K562 (cell line): ENCODE measurements at regions not wholly inside any gene's neighbourhood (a gene's known extent, or its start where the extent isn't known, plus 50 kb on each side); places are given as distances from the start of the nearest gene placed in this dataset.

Source experiments
- ATAC-seq: fragments of 200-7000 bp; cut with Tn5 transposase; 3 replicates; pipeline ENCODE4 v1.9.1; 2020; ENCODE audit warnings: moderate library complexity
- BruUV-seq: library from RNA; stranded (reverse); fragments of 400-500 nt; replicated peaks from 2 replicates; lab custom pipeline; 2021; lab: Mats Ljungman, UMichigan
- CTCF ChIA-PET: fragments of 300-600 bp; formaldehyde crosslinking; extraction: SDS; loops from one replicate; lab custom pipeline; 2021; ENCODE audit warnings: low intra/inter-chr PET ratio; lab: Yijun Ruan, JAX
- POLR2A ChIA-PET: fragments of 300-600, 350-650 bp; sonication (Branson Sonifier 250); formaldehyde crosslinking; extraction: SDS; loops from one replicate; lab custom pipeline; 2021; ENCODE audit warnings: antibody characterized with exemption, inconsistent platforms; lab: Yijun Ruan, JAX
- DNase-seq, 4 experiments: peaks; one replicate each; pipeline versions ENCODE4 v3.0.0 to v3.0.0-alpha.2; 2011 to 2018; ENCODE audit warnings: low spot score in 3 of 4, mixed read lengths in 3 of 4; ENCODE audit errors: extremely low read depth in 1 of 4
- FAIRE-seq: peaks from 2 replicates; lab custom pipeline; 2011; peaks lifted over from hg19 to GRCh38; lab: Jason Lieb, UNC
- H2AFZ ChIP-seq: 2 replicates; pipeline ENCODE4 v1.6.0; 2011; ENCODE audit warnings: low read depth, low read length, control low read depth, inconsistent platforms
- H3K27ac ChIP-seq: fragments of 200-600 bp; 3 replicates; pipeline ENCODE4 v1.8.0; 2011; ENCODE audit warnings: low read depth, mild to moderate bottlenecking, control low read depth, inconsistent platforms, low read length, moderate library complexity, mixed read lengths; ENCODE audit errors: extremely low read depth
- H3K27me3 ChIP-seq, 2 experiments: fragments of 300-600 bp in 1 of 2; 2 replicates in 1 of 2; 3 replicates in 1 of 2; pipeline versions ENCODE4 v1.6.0 to v1.8.0; 2011; ENCODE audit warnings: inconsistent platforms in 2 of 2, low read length in 2 of 2, mild to moderate bottlenecking in 1 of 2, mixed read lengths in 1 of 2, moderate library complexity in 1 of 2; ENCODE audit not compliant: control insufficient read depth in 2 of 2, insufficient read depth in 2 of 2
- H3K36me3 ChIP-seq: fragments of 300-600 bp; 3 replicates; pipeline ENCODE4 v1.8.0; 2011; ENCODE audit warnings: mild to moderate bottlenecking, low read length, inconsistent platforms; ENCODE audit not compliant: control insufficient read depth, insufficient read depth
- H3K4me1 ChIP-seq, 2 experiments: fragments of 200-600 bp in 1 of 2; replicated peaks in 1 of 2; 2 replicates in 1 of 2; 3 replicates in 1 of 2; pipeline versions ENCODE4 v1.5.1 to v1.8.0; 2011; ENCODE audit warnings: inconsistent platforms in 2 of 2, low read length in 2 of 2, mild to moderate bottlenecking in 1 of 2, mixed read lengths in 1 of 2, moderate library complexity in 1 of 2; ENCODE audit not compliant: control insufficient read depth in 2 of 2, insufficient read depth in 2 of 2
- H3K4me2 ChIP-seq: 2 replicates; pipeline ENCODE4 v1.6.1; 2011; ENCODE audit warnings: low read length, control low read depth, inconsistent platforms, mixed read lengths; ENCODE audit not compliant: insufficient read depth
- H3K4me3 ChIP-seq: fragments of 200-600 bp; sonication (generic), shearing (Covaris generic); 2 replicates; pipeline ENCODE4 v1.5.1; 2016; ENCODE audit warnings: control low read depth, inconsistent platforms
- H3K79me2 ChIP-seq: fragments of 200-600 bp; 3 replicates; pipeline ENCODE4 v1.8.0; 2011; ENCODE audit warnings: low read length, inconsistent platforms; ENCODE audit not compliant: control insufficient read depth, insufficient read depth
- H3K9ac ChIP-seq, 2 experiments: 2 replicates each; pipeline versions ENCODE4 v1.6.0 to v1.6.1; 2011; ENCODE audit warnings: low read depth in 2 of 2, low read length in 2 of 2, control low read depth in 1 of 2, inconsistent platforms in 1 of 2, mild to moderate bottlenecking in 1 of 2, mixed read lengths in 1 of 2; ENCODE audit not compliant: insufficient read depth in 1 of 2
- H3K9me1 ChIP-seq: one replicate; pipeline ENCODE4 v1.6.0; 2011; ENCODE audit warnings: inconsistent platforms, mild to moderate bottlenecking, low read length, moderate library complexity; ENCODE audit not compliant: control insufficient read depth, insufficient read depth
- H3K9me3 ChIP-seq: replicated peaks from 2 replicates; pipeline ENCODE4 v1.5.1; 2011; ENCODE audit warnings: low read depth, low read length, inconsistent platforms; ENCODE audit not compliant: control insufficient read depth, insufficient read depth
- H4K20me1 ChIP-seq: replicated peaks from 2 replicates; pipeline ENCODE4 v1.6.1; 2011; ENCODE audit warnings: low read length, inconsistent platforms, mixed read lengths; ENCODE audit not compliant: control insufficient read depth, insufficient read depth
- AFF1 ChIP-seq, 2 experiments: fragments of 450-650 bp; IDR thresholded peaks; 2 replicates each; pipeline ENCODE4 v1.6.1; 2018; ENCODE audit warnings: mild to moderate bottlenecking in 2 of 2, low read depth in 1 of 2; ENCODE audit not compliant: partially characterized antibody in 2 of 2
- EHMT2 ChIP-seq: fragments of 450-650 bp; IDR thresholded peaks from 2 replicates; pipeline ENCODE4 v1.6.1; 2018; ENCODE audit warnings: antibody characterized with exemption
- KLF6 ChIP-seq: fragments of 250-450 bp; sonication (Bioruptor Pico); IDR thresholded peaks from 2 replicates; pipeline ENCODE4 v1.4.0; 2020; ENCODE audit warnings: mild to moderate bottlenecking, moderate library complexity, borderline replicate concordance
- MAFK ChIP-seq: IDR thresholded peaks from 2 replicates; pipeline ENCODE4 v1.6.1; 2011; ENCODE audit warnings: low read length, improper control_type of control experiment
- MLX ChIP-seq, 2 experiments: fragments of 450-650 bp in 1 of 2; sonication (generic) in 1 of 2; formaldehyde crosslinking; conservative IDR thresholded peaks; 2 replicates each; pipeline versions ENCODE4 v1.4.0 to v1.8.1; 2020 to 2022; ENCODE audit warnings: mild to moderate bottlenecking in 1 of 2, missing genetic modification reagents in 1 of 2
- NR1H2 ChIP-seq: sonication (generic); formaldehyde crosslinking; IDR thresholded peaks from 2 replicates; pipeline ENCODE4 v1.4.0; 2020; ENCODE audit warnings: mild to moderate bottlenecking, missing genetic modification reagents
- PBX2 ChIP-seq, 2 experiments: IDR thresholded peaks in 1 of 2; conservative IDR thresholded peaks in 1 of 2; 2 replicates each; pipeline ENCODE4 v1.6.1; 2016; ENCODE audit warnings: low read depth in 2 of 2, mild to moderate bottlenecking in 1 of 2, missing compliant biosample characterization in 1 of 2, missing genetic modification characterization in 1 of 2, moderate library complexity in 1 of 2
- SIN3A ChIP-seq, 2 experiments: fragments of 150-350 bp in 1 of 2; IDR thresholded peaks; 2 replicates each; pipeline ENCODE4 v1.6.1; 2011 to 2016; ENCODE audit warnings: borderline replicate concordance in 2 of 2, low read depth in 2 of 2, low read length in 2 of 2, mild to moderate bottlenecking in 2 of 2, moderate library complexity in 2 of 2; ENCODE audit not compliant: control insufficient read depth in 1 of 2
- STAT5A ChIP-seq: IDR thresholded peaks from 2 replicates; pipeline ENCODE4 v1.6.1; 2012; ENCODE audit warnings: low read length, inconsistent platforms, borderline replicate concordance
- ZNF212 ChIP-seq: fragments of 450-650 bp; formaldehyde crosslinking; IDR thresholded peaks from 2 replicates; pipeline ENCODE4 v1.4.0; 2020; ENCODE audit warnings: mild to moderate bottlenecking
- WGBS: fragments of 100-300 bp; shearing (Covaris generic); methylation state at CpG from one replicate; pipeline ENCODE4 v1.1.6; 2016; ENCODE audit warnings: low coverage, mixed read lengths; ENCODE audit not compliant: insufficient coverage; ENCODE audit errors: missing lambda C conversion rate; 5-methylcytosine and 5-hydroxymethylcytosine counted together
- in situ Hi-C: fragments of 300-500 bp; cut with MboI; formaldehyde crosslinking; loops from 4 replicates; pipeline ENCODE4 v1.15.0; 2018; ENCODE audit warnings: inconsistent platforms, mixed read lengths
- intact Hi-C: fragments of 100-400 bp; cut with micrococcal nuclease; formaldehyde crosslinking; loops from 2 replicates; pipeline ENCODE4 v1.14.2; 2022

- in situ Hi-C loops (no loop called here), intact Hi-C loops (no loop called here)
- Histone ChIP-seq H4K20me1 (no peaks in the 10 kb centered on the region), H3K9ac (no peak overlapping the region), H3K27me3 (no peaks in the 10 kb centered on the region), H2AFZ (no peak overlapping the region), H3K4me3 (no peak overlapping the region), H3K79me2 (no peaks in the 10 kb centered on the region), H3K4me2 (no peak overlapping the region), H3K9me1 (no peaks in the 10 kb centered on the region), H3K4me1 (no peaks in the 10 kb centered on the region), H3K27ac (no peak overlapping the region), H3K9me3 (no peaks in the 10 kb centered on the region), H3K36me3 (no peaks in the 10 kb centered on the region)
- no peak for FAIRE-seq
- ATAC-seq = no peak
- DNase-seq = no peak
- POLR2A ChIA-PET = no interaction called here
- WGBS = 5% methylated on average over 5 of the region's 5 CpGs
- CTCF ChIA-PET = interaction anchor here (0.6 kb wide), 1 partner anchor 269 kb away, joined by 3 read pairs; no protein-coding TSS in a partner anchor
- BruUV-seq = no TSS peak
- TF ChIP-seq STAT5A = no peak
- no peak for TF ChIP-seq MAFK
- TF ChIP-seq EHMT2 = no peak
- TF ChIP-seq NR1H2 = no peak
- no peak for TF ChIP-seq SIN3A (IDR thresholded peaks at IDR 0.05; ENCODE audit: borderline replicate concordance in 2 of 2, control insufficient read depth in 1 of 2, low read depth in 2 of 2, low read length in 2 of 2)
- no peak for TF ChIP-seq AFF1 (IDR thresholded peaks at IDR 0.05; ENCODE audit: low read depth in 1 of 2, partially characterized antibody in 2 of 2)
- no peak for TF ChIP-seq PBX2 (CRISPR knock-in tag; IDR thresholded peaks at IDR 0.05; ENCODE audit: low read depth)
- TF ChIP-seq PBX2 (tag; conservative IDR thresholded peaks at IDR 0.05; ENCODE audit: low read depth) = no peak
- TF ChIP-seq MLX (CRISPR knock-in tag; conservative IDR thresholded peaks at IDR 0.05) = no peak
- TF ChIP-seq ZNF212 = no peak
- TF ChIP-seq KLF6 (CRISPR knock-in tag) = no peak
Measured at GRCh38 chr6:9979996-9980395, 434.9 kb downstream of the TFAP2A start.
